EL (cell line): ENCODE measurements at regions not wholly inside any gene's neighbourhood (a gene's known extent, or its start where the extent isn't known, plus 50 kb on each side); places are given as distances from the start of the nearest gene placed in this dataset.

ENCODE experiments used
- DNase-seq: peaks from one replicate; pipeline ENCODE4 v3.0.0-alpha.2; 2016

DNA sequence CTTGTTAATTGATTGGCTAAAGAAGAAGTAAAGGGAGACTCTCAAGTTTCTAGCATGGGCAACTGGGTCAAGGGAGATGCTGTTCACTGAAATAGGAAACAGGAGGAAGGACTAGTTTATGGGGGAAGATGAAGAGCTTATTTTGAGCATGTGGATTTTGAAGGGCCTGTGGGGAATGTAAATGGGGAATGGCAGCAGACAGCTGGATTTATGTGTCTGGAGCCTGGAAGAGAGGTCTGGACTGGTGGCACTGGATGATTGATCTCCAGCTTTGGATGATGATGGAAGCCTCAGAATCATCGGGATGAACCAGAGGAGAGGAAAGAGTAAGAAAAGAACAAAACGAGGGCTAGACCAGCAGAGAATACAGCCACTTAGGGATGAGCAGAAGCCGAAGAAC lies 54.9 kb upstream of the ENAH start:
- no peak for DNase-seq

DNA sequence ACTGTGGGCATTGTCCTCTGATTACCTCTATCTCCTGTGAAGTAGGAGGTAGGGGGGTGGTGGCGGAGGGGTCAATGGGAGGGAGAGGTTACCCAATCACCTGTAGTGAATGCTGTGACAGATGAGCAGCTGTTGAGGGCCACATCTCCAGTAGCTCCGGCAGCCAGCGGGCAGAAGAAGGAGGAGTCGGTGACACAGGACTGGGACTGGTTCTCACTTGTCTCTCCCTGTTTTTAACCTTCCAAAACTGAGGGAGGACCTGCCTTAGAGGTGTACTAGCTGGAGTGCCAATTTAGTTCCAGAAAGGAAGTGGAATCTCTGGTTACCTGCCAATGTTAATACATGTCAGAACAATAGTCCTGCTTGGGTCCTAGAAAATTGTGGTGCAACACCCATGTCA lies 56.2 kb upstream of the ENAH start:
- no peak for DNase-seq

DNA sequence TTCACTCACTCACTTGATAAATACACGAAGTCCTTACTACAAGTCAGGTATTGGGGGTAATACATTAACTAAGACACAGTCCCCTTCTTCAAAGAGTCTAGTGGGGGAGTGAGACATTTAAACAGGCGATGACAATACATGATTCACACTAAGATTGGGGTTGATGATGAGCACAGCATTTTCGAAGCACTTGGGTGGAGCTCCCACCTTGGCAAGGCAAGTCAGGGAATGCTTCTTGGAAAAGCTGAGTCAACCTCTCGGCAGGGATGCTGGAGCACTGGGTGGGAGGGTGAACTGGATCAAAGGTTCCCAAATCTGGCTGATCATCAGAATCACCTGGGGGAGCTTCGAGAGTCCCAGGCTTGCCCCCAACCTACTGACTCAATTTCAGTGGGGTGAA lies 57.9 kb upstream of the ENAH start:
- DNase-seq, result peak; percentile 10

DNA sequence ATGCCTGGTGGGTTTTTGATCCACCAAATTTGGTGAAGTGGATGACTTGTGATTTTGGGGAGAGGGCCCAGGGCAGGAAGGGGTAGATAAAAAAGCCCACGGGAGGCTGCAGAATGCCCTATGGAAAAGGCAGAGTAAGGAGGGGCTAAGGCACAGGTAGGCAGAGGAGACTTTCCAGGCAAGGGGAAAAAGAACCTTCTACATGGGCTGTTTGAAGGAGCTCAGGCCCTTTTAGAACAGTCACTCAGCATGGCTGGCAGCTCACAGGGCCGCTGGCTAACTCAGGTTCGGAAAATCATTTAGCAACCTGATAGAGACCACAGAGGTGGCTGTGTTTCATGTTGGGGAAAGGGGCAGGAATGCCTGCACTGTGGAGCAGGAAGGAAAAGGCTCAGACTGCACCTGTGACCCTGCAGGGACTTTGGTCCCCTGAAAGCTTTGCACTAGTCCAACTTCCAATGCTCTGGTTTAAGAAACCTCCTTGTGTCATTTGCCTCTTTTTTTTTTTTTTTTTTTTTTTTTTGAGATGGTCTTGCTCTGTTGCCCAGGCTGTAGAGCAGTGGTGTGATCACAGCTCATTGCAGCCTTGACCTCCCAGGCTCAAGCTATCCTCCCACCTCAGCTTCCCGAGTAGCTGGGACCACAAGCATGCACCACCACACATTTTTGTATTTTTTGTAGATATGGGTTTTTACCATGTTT lies 58.5 kb upstream of the ENAH start:
- no peak for DNase-seq

DNA sequence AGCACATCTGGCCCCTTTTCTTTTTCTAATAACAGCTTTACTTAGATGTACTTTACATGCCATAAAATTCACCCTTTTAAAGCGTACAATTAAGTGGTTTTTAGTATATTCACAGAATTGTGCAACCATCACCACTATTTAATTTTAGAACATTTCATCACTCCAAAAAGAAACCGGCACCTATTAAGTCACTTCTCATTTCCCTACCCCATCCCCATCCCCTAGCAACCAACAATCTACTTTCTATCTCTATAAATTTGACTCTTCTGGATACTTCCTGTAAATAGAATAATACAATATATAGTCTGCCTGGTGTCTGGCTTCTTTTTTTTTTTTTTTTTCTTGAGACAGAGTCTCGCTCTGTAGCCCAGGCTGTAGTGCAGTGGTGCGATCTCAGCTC lies 59.5 kb upstream of the ENAH start:
- DNase-seq, result no peak

DNA sequence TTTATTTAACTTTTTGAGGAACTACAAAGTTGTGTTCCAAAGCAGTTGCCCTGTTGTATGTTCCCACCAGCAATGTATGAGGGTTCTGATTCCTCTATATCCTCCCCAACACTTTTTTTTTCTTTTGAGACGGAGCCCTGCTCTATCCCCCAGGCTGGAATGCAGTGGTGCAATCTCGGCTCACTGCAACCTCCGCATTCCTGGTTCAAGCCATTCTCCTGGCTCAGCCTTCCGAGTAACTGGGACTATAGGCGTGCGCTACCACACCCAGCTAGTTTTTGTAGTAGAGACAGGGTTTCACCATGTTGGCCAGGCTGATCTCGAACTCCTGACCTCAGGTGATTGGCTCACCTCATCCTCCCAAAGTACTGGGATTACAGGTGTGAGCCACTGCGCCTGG lies 60.4 kb upstream of the ENAH start:
- no peak for DNase-seq

DNA sequence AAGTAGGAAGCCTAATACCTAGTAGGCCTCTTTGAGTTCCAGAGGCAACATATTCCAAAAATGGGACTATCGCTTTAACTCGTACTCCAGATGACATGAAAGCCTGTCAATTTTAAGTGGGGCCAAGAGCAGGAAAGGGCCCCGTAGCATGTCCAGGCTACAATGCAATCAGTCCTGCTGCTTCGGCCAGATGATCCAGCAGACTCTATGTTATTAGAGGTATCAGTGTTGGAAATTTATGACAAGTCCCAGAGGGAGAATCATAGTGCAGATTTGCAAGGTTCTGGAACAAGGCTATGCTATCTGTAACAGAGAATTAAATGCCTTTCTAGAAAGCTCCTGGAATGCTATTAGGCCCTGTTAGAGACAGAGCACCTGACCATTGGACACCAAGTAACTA lies 56.7 kb upstream of the SRP9 start:
- no peak for DNase-seq

DNA sequence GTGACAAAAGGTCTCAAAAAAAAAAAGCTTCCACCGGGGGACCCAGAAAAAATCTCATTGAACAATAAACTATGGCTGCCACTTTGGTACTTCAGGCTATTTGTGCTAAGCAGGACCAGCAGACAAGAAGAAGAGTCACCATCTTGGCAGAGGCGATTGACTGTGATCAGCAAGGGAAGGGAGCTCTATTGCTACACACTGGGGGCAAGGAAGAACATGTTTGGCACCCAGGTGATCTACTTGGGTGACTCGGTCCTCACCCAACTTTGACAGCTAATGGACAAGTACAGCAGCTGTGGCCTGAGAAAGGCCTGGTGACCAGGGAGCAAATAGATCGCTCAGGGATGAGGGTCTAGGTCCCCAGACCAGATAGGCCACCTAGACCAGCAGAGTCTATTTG lies 53.4 kb upstream of the SRP9 start:
- no peak for DNase-seq
